ENCODE measurements at regions not wholly inside any gene's neighbourhood (a gene's known extent, or its start where the extent isn't known, plus 50 kb on each side); places are given as distances from the start of the nearest gene placed in this dataset.

DNA sequence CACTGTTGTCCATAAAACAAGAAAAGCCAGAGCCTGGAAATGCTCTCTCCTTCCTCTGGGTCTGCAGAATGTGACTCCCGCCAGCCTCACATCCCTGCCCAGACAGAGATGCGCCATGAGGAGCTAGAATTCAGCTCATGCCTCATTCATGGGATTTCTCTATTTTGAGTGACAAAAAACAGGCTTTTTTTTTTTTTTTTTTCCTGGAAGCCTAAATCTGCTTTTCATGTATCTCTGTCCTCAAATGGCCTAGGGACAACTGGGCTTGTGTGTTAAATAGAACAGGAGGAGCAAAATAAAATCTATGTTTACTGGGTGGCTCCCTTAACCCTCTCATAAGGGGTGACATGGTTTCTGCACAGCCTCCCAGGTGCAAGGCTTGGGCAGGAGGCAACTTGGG is 679.7 kb upstream of the AUTS2 start:
- H3K4me1 ChIP-seq (ENCODE audit: insufficient read depth, low read length), result no peaks in the 10 kb centered on the region
- no peaks in the 10 kb centered on the region for H4K20me1 ChIP-seq (ENCODE audit: insufficient read depth, low read length)
- no peak overlapping the region for H3K4me2 ChIP-seq (ENCODE audit: insufficient read depth, low read length)
- H3K9me3 ChIP-seq (ENCODE audit: low read depth, low read length), result no peaks in the 10 kb centered on the region
- DNase-seq (ENCODE audit: insufficient read length, low spot score, missing footprints), result no peak
- H3K4me3 ChIP-seq (ENCODE audit: insufficient read depth, low read length), result no peak overlapping the region
- H3K27me3 ChIP-seq (ENCODE audit: insufficient read depth, low read length), result no peaks in the 10 kb centered on the region
- no peak overlapping the region for H2AFZ ChIP-seq (ENCODE audit: low read length)
- TF ChIP-seq, protein P1, sequence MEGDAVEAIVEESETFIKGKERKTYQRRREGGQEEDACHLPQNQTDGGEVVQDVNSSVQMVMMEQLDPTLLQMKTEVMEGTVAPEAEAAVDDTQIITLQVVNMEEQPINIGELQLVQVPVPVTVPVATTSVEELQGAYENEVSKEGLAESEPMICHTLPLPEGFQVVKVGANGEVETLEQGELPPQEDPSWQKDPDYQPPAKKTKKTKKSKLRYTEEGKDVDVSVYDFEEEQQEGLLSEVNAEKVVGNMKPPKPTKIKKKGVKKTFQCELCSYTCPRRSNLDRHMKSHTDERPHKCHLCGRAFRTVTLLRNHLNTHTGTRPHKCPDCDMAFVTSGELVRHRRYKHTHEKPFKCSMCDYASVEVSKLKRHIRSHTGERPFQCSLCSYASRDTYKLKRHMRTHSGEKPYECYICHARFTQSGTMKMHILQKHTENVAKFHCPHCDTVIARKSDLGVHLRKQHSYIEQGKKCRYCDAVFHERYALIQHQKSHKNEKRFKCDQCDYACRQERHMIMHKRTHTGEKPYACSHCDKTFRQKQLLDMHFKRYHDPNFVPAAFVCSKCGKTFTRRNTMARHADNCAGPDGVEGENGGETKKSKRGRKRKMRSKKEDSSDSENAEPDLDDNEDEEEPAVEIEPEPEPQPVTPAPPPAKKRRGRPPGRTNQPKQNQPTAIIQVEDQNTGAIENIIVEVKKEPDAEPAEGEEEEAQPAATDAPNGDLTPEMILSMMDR (IDR thresholded peaks at IDR 0.05; ENCODE audit: extremely low read depth, low read depth, low read length), result no peak
- no peaks in the 10 kb centered on the region for H3K79me2 ChIP-seq (ENCODE audit: insufficient read depth, low read length)
- H3K36me3 ChIP-seq (ENCODE audit: insufficient read depth, low read length), result no peaks in the 10 kb centered on the region
- H3K27ac ChIP-seq (ENCODE audit: low read depth, low read length), result no peak overlapping the region

DNA sequence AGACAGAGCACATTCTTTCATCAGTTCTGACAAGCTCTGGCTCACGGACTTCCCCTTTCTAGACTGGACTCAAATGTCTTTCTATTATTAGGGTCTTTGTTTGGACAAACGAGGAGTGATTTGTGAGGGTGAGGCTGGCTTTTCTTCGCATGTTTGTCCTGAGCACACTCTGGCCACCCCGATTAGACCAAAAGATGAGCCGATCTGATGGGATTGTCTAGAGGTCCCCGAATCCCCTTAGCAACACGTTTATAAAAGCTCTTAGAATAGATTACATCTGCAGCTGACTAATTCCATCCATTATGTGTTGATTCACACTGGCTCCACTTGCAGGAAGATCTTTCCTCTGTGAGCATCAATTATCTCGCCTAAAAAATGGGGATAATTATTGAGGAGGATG is 675.4 kb upstream of the AUTS2 start:
- Histone ChIP-seq H4K20me1 (ENCODE audit: insufficient read depth, low read length) (no peaks in the 10 kb centered on the region), H3K9me3 (ENCODE audit: low read depth, low read length) (no peaks in the 10 kb centered on the region), H3K4me1 (ENCODE audit: insufficient read depth, low read length) (no peaks in the 10 kb centered on the region), H2AFZ (ENCODE audit: low read length) (no peak overlapping the region), H3K27me3 (ENCODE audit: insufficient read depth, low read length) (no peaks in the 10 kb centered on the region), H3K36me3 (ENCODE audit: insufficient read depth, low read length) (no peaks in the 10 kb centered on the region), H3K4me2 (ENCODE audit: insufficient read depth, low read length) (no peak overlapping the region), H3K4me3 (ENCODE audit: insufficient read depth, low read length) (no peak overlapping the region), H3K27ac (ENCODE audit: low read depth, low read length) (no peak overlapping the region), H3K79me2 (ENCODE audit: insufficient read depth, low read length) (no peaks in the 10 kb centered on the region)
- TF ChIP-seq, protein P1 (IDR thresholded peaks at IDR 0.05; ENCODE audit: extremely low read depth, low read depth, low read length), result no peak
- no peak for DNase-seq (ENCODE audit: insufficient read length, low spot score, missing footprints)

DNA sequence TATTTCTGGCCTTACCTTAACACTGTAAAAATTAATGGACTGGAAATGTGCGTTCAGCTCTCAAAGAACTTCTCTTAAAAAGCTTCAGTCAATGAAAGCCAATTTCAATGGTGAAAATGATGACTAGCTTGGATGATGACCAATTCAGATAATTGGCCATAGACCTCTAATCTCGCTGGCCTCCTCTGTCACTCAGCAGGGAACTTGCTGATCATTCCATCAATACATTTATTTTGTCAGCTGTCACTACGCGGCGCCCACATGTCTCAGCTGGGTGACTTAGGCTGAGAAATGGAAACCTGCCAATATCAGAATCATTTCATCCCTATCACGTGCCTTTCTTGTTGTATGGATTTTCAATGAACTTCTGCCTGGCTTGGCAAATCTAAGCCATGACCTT is 673.0 kb upstream of the AUTS2 start:
- Histone ChIP-seq H3K4me3 (ENCODE audit: insufficient read depth, low read length) (no peak overlapping the region), H4K20me1 (ENCODE audit: insufficient read depth, low read length) (no peaks in the 10 kb centered on the region), H3K4me2 (ENCODE audit: insufficient read depth, low read length) (no peak overlapping the region), H2AFZ (ENCODE audit: low read length) (no peak overlapping the region), H3K27me3 (ENCODE audit: insufficient read depth, low read length) (no peaks in the 10 kb centered on the region), H3K79me2 (ENCODE audit: insufficient read depth, low read length) (no peaks in the 10 kb centered on the region), H3K4me1 (ENCODE audit: insufficient read depth, low read length) (no peaks in the 10 kb centered on the region), H3K27ac (ENCODE audit: low read depth, low read length) (no peak overlapping the region), H3K9me3 (ENCODE audit: low read depth, low read length) (no peaks in the 10 kb centered on the region), H3K36me3 (ENCODE audit: insufficient read depth, low read length) (no peaks in the 10 kb centered on the region)
- no peak for DNase-seq (ENCODE audit: insufficient read length, low spot score, missing footprints)
- TF ChIP-seq, protein P1 (IDR thresholded peaks at IDR 0.05; ENCODE audit: extremely low read depth, low read depth, low read length), result no peak

DNA sequence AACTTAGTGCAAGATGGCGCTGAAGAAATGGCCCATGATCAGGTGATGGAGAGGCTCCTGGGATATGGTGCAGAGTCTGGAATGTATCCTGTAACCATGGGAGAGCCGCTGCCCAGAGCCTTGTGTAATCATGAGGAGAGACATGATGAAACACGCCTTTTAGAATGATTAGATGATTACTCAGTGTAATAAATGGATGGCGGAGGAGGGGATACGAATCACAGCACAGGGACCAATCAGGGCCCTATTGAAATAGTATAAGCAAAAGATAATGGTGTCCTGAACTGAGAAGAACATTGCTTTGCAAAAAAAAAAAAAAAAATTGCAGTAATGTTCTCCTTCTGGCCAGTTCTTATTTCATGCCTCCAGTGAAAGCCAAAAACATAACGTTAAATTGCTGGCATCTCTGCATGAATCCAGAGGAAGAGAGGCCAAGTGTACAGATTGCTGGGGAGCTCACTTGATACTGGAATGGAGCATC is 668.5 kb upstream of the AUTS2 start:
- no peaks in the 10 kb centered on the region for H3K79me2 ChIP-seq (ENCODE audit: insufficient read depth, low read length)
- H3K4me1 ChIP-seq (ENCODE audit: insufficient read depth, low read length), result no peaks in the 10 kb centered on the region
- H3K27ac ChIP-seq (ENCODE audit: low read depth, low read length), result no peak overlapping the region
- H2AFZ ChIP-seq (ENCODE audit: low read length), result peak overlapping the region; percentile 67
- H4K20me1 ChIP-seq (ENCODE audit: insufficient read depth, low read length), result no peaks in the 10 kb centered on the region
- peak; percentile 69 for DNase-seq (ENCODE audit: insufficient read length, low spot score, missing footprints)
- no peak overlapping the region for H3K4me3 ChIP-seq (ENCODE audit: insufficient read depth, low read length)
- H3K4me2 ChIP-seq (ENCODE audit: insufficient read depth, low read length), result no peak overlapping the region
- no peaks in the 10 kb centered on the region for H3K9me3 ChIP-seq (ENCODE audit: low read depth, low read length)
- H3K36me3 ChIP-seq (ENCODE audit: insufficient read depth, low read length), result no peaks in the 10 kb centered on the region
- TF ChIP-seq, protein P1 (IDR thresholded peaks at IDR 0.05; ENCODE audit: extremely low read depth, low read depth, low read length), result no peak
- H3K27me3 ChIP-seq (ENCODE audit: insufficient read depth, low read length), result no peaks in the 10 kb centered on the region

All from osteoblast (primary cell).